SU-DHL-6 (cell line): ENCODE measurements at regions not wholly inside any gene's neighbourhood (a gene's known extent, or its start where the extent isn't known, plus 50 kb on each side); places are given as distances from the start of the nearest gene placed in this dataset.

Source experiments
- H2AFZ ChIP-seq: fragments of 200-600 bp; sonication (generic); 2 replicates; pipeline ENCODE4 v1.6.1; 2014; ENCODE audit warnings: low read depth, mild to moderate bottlenecking, moderate library complexity, mixed read lengths, antibody characterized with exemption, low read length; ENCODE audit not compliant: severe bottlenecking
- H3F3A ChIP-seq: fragments of 200-600 bp; shearing (Covaris generic); 2 replicates; pipeline ENCODE4 v1.6.0; 2016; ENCODE audit warnings: antibody characterized with exemption, mild to moderate bottlenecking; ENCODE audit not compliant: insufficient read depth
- H3K27ac ChIP-seq: fragments of 200-600 bp; sonication (generic); 2 replicates; pipeline ENCODE4 v1.5.1; 2016; ENCODE audit warnings: low read depth, mild to moderate bottlenecking, low read length, moderate library complexity, mixed read lengths
- H3K27me3 ChIP-seq: fragments of 200-600 bp; sonication (generic), shearing (Covaris generic); 2 replicates; pipeline ENCODE4 v1.6.0; 2014; ENCODE audit warnings: mild to moderate bottlenecking, low read length
- H3K36me3 ChIP-seq: fragments of 200-600 bp; sonication (generic); 2 replicates; pipeline ENCODE4 v1.6.1; 2014; ENCODE audit warnings: mild to moderate bottlenecking, low read length, mixed read lengths
- H3K4me2 ChIP-seq: fragments of 300-600, 200-600 bp; shearing (Covaris generic), sonication (generic); 2 replicates; pipeline ENCODE4 v1.6.0; 2014; ENCODE audit warnings: low read length, low read depth, mild to moderate bottlenecking; ENCODE audit not compliant: poor library complexity, severe bottlenecking
- H3K4me3 ChIP-seq: fragments of 200-600 bp; sonication (generic); 2 replicates; pipeline ENCODE4 v1.5.1; 2014; ENCODE audit warnings: antibody characterized with exemption, low read length, mild to moderate bottlenecking, mixed read lengths; ENCODE audit not compliant: insufficient read depth, poor library complexity, severe bottlenecking
- H3K79me2 ChIP-seq: fragments of 200-600 bp; sonication (generic); 2 replicates; pipeline ENCODE4 v1.6.1; 2014; ENCODE audit warnings: mild to moderate bottlenecking, low read length, moderate library complexity; ENCODE audit not compliant: insufficient read depth
- H3K9ac ChIP-seq: fragments of 200-600 bp; sonication (generic); 2 replicates; pipeline ENCODE4 v1.7.0; 2014; ENCODE audit warnings: mild to moderate bottlenecking, low read length
- H3K9me2 ChIP-seq: fragments of 200-600 bp; sonication (generic); replicated peaks from 2 replicates; pipeline ENCODE4 v1.6.1; 2014; ENCODE audit warnings: low read length; ENCODE audit not compliant: insufficient read depth
- H3K9me3 ChIP-seq: fragments of 200-600 bp; sonication (generic); 2 replicates; pipeline ENCODE4 v1.6.1; 2014; ENCODE audit warnings: low read length, mixed read lengths; ENCODE audit not compliant: insufficient read depth
- H4K20me1 ChIP-seq: fragments of 200-600 bp; sonication (generic); 2 replicates; pipeline ENCODE4 v1.6.1; 2014; ENCODE audit warnings: low read depth, mild to moderate bottlenecking, antibody characterized with exemption, low read length, moderate library complexity, mixed read lengths
- EZH2phosphoT487 ChIP-seq: fragments of 200-600 bp; sonication (generic), shearing (Covaris generic); conservative IDR thresholded peaks from 2 replicates; pipeline ENCODE4 v1.6.1; 2018; ENCODE audit warnings: mild to moderate bottlenecking, antibody characterized with exemption, low read length, moderate library complexity, mixed read lengths
- TF ChIP-seq, protein P1 (sequence below): fragments of 200-600 bp; sonication (generic); IDR thresholded peaks from one replicate; pipeline ENCODE4 v1.5.1; 2017; ENCODE audit warnings: antibody characterized with exemption, mild to moderate bottlenecking, low read length, moderate library complexity; ENCODE audit not compliant: insufficient read depth, poor library complexity, severe bottlenecking

GRCh38 chr16:17638134-17638533 lies 167.4 kb upstream of the XYLT1 start:
- no peak overlapping the region for H3K27ac ChIP-seq
- no peak overlapping the region for H2AFZ ChIP-seq
- H3K9ac ChIP-seq = no peak overlapping the region
- no peak for TF ChIP-seq EZH2phosphoT487
- TF ChIP-seq, protein P1, sequence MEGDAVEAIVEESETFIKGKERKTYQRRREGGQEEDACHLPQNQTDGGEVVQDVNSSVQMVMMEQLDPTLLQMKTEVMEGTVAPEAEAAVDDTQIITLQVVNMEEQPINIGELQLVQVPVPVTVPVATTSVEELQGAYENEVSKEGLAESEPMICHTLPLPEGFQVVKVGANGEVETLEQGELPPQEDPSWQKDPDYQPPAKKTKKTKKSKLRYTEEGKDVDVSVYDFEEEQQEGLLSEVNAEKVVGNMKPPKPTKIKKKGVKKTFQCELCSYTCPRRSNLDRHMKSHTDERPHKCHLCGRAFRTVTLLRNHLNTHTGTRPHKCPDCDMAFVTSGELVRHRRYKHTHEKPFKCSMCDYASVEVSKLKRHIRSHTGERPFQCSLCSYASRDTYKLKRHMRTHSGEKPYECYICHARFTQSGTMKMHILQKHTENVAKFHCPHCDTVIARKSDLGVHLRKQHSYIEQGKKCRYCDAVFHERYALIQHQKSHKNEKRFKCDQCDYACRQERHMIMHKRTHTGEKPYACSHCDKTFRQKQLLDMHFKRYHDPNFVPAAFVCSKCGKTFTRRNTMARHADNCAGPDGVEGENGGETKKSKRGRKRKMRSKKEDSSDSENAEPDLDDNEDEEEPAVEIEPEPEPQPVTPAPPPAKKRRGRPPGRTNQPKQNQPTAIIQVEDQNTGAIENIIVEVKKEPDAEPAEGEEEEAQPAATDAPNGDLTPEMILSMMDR = no peak
- no peaks in the 10 kb centered on the region for H3F3A ChIP-seq
- no peaks in the 10 kb centered on the region for H3K9me3 ChIP-seq
- H3K36me3 ChIP-seq = no peaks in the 10 kb centered on the region
- no peak overlapping the region for H3K4me3 ChIP-seq
- H3K27me3 ChIP-seq = no peaks in the 10 kb centered on the region
- no peaks in the 10 kb centered on the region for H4K20me1 ChIP-seq
- H3K79me2 ChIP-seq = no peaks in the 10 kb centered on the region
- no peaks in the 10 kb centered on the region for H3K9me2 ChIP-seq
- H3K4me2 ChIP-seq = no peak overlapping the region

DNA sequence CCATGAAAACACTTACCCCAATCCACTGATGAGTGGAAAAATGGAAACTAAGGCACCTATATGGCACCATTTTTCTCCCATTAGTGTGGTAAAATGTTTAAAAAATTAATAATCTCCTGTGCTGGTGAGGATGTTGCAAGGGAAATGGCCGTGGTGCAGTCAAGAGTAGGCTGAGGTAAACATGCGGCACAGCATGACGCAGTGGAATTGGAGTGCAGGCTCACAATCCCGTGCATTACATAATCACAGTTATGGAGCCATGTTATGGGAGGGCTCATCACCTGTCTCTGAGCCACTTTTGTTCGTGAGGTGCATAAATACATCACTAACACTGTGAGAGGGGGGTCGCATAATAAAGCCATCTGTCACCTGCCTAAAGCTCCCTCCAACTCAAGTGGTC lies 164.4 kb upstream of the XYLT1 start:
- no peak overlapping the region for H3K27ac ChIP-seq
- TF ChIP-seq, protein P1 = no peak
- H4K20me1 ChIP-seq = no peaks in the 10 kb centered on the region
- H3K36me3 ChIP-seq = no peaks in the 10 kb centered on the region
- H3F3A ChIP-seq = no peaks in the 10 kb centered on the region
- H3K9ac ChIP-seq = no peak overlapping the region
- H3K9me2 ChIP-seq = no peaks in the 10 kb centered on the region
- H3K27me3 ChIP-seq = no peaks in the 10 kb centered on the region
- H2AFZ ChIP-seq = no peak overlapping the region
- H3K9me3 ChIP-seq = no peaks in the 10 kb centered on the region
- no peak overlapping the region for H3K4me2 ChIP-seq
- H3K4me3 ChIP-seq = no peak overlapping the region
- H3K79me2 ChIP-seq = no peaks in the 10 kb centered on the region

- Histone ChIP-seq H2AFZ (no peak overlapping the region), H3K27ac (no peak overlapping the region), H3K36me3 (no peaks in the 10 kb centered on the region), H3K9ac (no peak overlapping the region), H3K79me2 (no peaks in the 10 kb centered on the region), H3K4me2 (no peak overlapping the region), H3K9me2 (no peaks in the 10 kb centered on the region), H3K4me3 (no peak overlapping the region), H3K27me3 (no peaks in the 10 kb centered on the region), H4K20me1 (no peaks in the 10 kb centered on the region), H3K9me3 (no peaks in the 10 kb centered on the region), H3F3A (no peaks in the 10 kb centered on the region)
- TF ChIP-seq, protein P1 = no peak
These were observed 162.6 kb upstream of the XYLT1 start for GRCh38 chr16:17633181-17633951.
